NCI-H1105 (cell line): ENCODE measurements at regions not wholly inside any gene's neighbourhood (a gene's known extent, or its start where the extent isn't known, plus 50 kb on each side); places are given as distances from the start of the nearest gene placed in this dataset.
A peak's percentile ranks its signal among the peaks of the same experiment; 100 is the strongest.

Experiments
- DNase-seq: peaks from one replicate; lab custom pipeline; 2025; lab: John Stamatoyannopoulos, UW

DNA sequence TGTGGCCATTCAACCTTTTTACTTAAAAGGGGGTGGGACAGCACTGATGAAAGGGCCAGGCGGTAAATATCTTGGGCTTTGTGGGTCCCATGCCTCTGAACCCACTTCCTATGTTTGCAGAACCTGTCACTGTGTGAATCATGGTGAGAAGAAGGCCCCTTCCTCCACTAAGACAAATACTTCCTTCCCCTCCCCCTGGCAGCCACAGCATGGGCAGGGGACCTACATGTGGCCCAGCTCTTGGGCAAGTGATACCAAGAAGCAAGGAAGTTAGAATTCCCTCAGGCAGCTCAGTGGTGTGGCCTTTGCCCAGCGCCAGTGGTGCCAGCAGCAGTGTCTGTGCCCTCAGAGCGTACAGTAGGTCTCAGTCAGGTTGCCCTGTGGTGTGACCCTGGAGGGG lies 168.6 kb downstream of the TRIM33 start:
- DNase-seq, result no peak

DNA sequence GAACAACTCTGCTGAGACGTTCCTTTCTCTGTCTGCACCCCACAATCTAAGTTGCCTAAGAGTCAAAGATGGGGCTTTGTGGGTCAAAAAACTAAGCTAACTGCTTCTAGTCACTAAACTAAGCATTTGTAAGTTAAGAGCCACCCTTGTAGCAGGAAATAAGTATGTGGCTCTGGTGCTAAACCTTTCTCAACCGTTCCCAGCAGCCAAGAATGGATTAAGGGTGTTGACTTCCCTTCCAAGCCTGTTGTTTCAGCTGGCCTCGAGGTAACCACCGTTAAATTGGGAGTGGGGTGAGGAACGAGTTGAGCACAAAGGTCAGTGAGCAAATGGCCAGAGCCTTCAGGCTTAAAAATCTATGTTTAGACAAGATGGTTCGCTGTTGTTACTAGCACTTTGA lies 169.1 kb downstream of the TRIM33 start:
- no peak for DNase-seq

- DNase-seq, result no peak
Observed at GRCh38 chr1:114341299-114341698, 169.7 kb downstream of the TRIM33 start.

DNA sequence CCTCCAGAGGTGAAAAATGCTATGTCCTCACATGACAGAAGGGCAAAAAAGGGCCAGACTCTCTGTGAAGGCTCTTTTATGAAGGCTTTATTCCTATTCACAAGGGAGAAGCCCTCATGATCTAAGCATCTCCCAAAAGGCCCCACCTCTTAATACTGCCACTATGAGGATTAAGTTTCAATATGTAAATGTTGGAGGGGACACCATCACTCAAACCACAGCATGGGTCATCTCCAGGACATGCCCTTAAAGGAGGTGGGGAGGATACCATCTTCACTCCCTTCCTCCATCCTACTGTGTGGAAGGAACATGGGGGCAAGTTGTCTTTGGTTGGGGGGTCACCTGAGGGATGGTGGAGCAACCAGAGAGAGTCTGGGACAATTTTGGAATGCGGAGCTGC lies 170.1 kb downstream of the TRIM33 start:
- no peak for DNase-seq

GRCh38 chr1:114339379-114339778 lies 171.6 kb downstream of the TRIM33 start:
- no peak for DNase-seq

DNA sequence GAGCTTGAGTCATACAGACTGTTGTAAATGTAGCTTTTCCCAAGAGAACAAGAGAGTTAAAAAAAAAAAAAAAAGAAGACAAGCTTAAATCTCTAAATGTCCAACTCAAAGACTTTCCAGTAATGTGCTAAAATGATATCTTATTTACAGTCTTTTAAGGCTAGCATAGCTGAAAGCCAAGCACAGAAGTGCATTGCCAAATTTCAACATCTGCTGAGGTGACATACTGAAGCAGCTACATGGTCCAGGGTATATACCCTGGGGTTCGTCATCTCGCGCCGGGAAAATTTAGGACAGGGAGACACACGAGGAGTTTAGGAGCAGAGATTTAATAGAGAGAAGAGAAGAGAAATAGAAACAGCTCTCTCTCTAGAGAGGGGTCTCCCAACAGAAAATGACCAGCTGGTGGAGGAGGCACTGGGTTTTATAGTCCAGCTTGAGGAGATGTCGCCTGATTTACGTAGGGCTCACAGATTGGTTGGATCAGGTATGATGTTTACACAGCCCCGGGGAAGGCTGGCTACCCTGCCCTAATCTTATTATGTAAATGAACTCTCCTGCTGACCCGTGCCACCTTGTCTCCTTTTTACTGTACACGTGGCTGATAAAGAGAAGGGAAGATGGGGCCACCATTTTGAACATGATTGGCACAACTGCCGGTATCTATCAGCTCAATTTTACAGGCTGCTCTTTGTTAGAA lies 172.7 kb downstream of the TRIM33 start:
- DNase-seq, result no peak

- DNase-seq, result no peak
Observed at GRCh38 chr1:114337417-114337816, 173.6 kb downstream of the TRIM33 start.

GRCh38 chr1:114336360-114336759 lies 174.6 kb downstream of the TRIM33 start:
- DNase-seq, result peak; percentile 5

- DNase-seq, result no peak
Observed at GRCh38 chr1:114335273-114335672, 175.7 kb downstream of the TRIM33 start.

- DNase-seq, result no peak
Observed at GRCh38 chr1:114334297-114334696, 176.7 kb downstream of the TRIM33 start.

DNA sequence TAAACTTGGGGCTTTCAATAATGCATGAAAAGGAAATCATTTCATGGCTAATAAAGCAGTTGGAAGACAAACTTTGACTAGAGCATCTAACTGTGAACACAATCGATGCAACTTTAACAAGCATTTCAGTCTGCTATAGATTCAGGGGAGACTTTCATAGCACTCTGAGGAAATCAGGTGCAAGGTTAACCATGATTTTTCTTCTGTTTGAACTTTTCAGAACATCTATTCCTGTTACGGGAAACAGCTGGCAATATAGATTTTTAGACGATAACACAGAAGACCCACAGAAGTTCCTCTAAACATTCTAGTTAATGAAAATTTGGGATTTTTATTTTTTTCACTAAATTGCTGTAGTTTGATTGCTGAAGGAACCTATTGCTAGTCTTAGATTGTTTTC lies 177.3 kb downstream of the TRIM33 start:
- DNase-seq, result no peak

DNA sequence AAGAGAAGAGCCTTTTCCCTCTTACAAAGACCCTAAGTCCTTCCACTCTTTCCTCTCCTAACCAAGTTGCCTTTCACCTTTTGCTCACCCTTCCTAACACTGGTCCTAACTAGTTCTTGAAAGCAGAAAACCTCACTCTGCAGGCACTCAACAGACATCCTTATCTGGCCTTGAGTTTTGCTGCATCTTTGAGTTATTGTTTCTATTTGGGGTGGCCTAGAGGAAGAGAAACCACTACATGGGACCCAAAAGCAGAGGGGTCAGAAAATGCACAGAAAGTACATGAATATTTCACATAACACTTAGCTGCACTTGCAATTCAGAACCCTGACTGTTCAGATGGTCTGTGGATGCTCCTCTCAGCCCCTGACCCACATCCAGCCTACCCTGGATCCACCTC lies 178.3 kb upstream of the SYT6 start:
- no peak for DNase-seq

- DNase-seq, result no peak
Observed at GRCh38 chr1:114330451-114330983, 176.8 kb upstream of the SYT6 start.

GRCh38 chr1:114328361-114328904 lies 174.8 kb upstream of the SYT6 start:
- no peak for DNase-seq

DNA sequence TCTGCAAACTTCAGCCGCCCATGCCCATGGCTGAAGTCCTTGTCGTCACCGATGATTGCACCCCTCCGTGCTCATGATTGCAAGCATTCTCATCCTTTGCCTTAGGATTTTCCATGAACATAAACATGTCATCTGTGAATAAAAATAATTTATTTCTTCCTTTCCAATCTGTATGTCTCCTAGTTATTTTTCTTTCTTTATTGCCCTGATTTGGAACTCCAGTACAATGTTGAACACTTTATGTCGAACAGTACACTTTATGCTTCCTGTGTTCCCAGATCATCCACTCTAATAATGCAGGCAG lies 170.9 kb upstream of the SYT6 start:
- no peak for DNase-seq

- DNase-seq, result no peak
Observed at GRCh38 chr1:114323959-114324661, 170.4 kb upstream of the SYT6 start.

GRCh38 chr1:114322734-114323133 lies 169.1 kb upstream of the SYT6 start:
- no peak for DNase-seq

- no peak for DNase-seq
Observed at GRCh38 chr1:114322207-114322606, 168.5 kb upstream of the SYT6 start.

DNA sequence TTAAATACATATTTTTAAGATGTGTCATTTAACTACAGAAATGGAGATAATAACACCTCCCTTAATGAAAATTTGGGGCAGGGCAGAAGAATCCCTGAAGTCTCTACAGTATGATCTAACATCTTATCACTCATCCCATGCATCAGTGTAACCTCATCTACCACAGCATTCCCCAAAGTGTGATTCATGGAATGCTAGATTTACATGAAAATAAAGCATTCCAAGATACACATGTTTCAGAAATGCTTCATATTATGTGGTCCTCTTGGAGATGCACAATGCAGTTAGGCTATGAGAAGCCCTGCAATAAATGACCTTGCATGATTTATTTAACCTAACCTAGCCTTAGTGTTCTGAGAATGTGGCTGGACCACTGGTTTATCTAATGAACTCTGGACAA lies 166.9 kb upstream of the SYT6 start:
- no peak for DNase-seq

DNA sequence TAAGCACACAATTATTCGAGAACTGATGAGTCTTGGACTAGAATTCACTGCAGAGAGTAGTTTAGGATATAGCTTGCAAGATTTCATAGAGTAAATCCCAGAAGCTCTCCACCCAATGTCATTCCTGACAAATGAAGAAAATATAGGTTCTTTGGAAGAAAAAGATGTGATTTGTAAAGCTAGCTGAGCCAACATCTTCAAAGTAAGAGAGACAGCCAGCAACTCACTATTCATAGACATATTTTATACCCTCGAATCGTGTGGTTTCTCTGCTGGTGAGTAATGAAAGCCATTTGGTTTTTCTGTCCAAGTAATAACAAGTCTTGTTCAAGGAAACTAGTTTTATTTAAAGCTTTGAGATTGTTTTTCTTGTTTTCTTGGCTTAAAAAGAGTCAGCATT lies 165.7 kb upstream of the SYT6 start:
- no peak for DNase-seq

DNA sequence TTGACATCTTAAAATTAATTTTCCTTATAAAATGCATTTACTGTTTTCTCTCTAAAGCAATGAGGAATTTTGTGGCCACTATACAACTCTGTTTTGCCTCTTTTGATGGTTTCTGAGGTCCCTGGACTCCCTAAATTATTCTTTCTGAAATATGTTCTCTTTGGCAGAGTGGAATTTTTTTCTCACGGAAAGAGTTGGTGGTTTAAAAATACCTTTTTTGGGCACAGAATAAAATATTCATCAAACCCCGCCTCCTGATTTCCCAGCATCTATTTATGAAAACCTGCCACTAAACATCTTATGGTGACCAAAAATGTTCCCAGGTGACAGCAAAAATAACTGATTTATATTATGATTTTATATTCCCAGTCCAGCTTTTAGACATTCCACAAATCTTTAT lies 165.3 kb upstream of the SYT6 start:
- DNase-seq, result no peak

- DNase-seq, result no peak
Observed at GRCh38 chr1:114316204-114316603, 162.5 kb upstream of the SYT6 start.

DNA sequence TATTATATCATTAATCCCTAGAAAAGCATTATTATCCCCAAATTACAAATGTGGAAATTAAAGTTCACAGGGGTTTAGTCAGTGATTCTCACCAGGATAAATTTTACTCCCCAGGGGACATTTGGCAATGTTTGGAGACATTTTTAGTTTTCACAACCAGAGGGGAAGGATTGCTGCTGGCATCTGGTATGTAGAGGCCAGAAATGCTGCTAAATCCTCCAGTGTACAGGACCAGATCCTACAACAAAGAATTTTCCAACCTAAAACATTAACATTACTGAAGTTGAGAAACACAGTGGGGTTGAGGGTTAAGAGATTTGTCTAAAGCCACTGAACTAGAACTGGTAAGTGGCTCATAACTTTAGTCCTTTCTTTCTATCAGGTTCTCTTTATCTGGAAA lies 162.0 kb upstream of the SYT6 start:
- no peak for DNase-seq

DNA sequence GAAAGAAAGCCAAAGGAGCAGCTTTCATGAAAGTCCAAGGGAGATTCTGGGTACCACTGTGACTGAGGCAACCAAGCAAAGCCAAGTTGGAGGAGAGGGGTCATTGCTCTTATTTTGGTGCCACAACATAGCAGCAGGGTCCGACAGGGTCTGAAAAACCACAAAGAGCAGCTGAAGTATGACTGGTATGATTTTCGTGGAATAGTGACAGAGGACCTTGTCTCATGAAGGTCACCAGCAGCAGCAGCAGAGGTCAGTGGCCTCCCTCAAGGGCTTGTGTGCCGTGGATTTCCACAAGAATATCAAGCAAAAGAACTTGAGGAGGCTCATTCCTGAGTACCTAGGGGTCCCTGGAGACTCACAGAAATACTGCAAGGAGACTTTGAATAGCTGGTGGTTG lies 160.9 kb upstream of the SYT6 start:
- DNase-seq, result no peak
